ENCODE measurements at regions not wholly inside any gene's neighbourhood (a gene's known extent, or its start where the extent isn't known, plus 50 kb on each side); places are given as distances from the start of the nearest gene placed in this dataset.

DNA sequence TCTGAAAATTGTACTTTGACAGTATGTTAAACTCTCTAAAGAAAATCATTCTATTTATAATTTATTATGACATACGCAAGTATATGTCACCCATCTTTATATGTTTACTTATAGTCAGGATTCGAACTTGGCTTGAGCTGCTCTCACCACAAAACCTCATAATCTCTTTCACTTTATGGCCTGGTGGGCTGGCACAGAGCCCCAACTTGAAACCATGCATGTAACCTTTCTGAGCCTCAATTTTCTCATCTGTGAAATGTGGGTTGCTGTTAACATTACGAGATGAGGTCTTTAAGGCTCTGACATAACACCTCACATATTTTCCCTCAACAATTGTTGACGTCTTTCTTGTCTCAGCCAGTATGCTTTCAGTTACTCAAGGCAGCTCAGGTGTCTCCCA, 69.4 kb upstream of the PFN2 start:
- no TSS peak for BruUV-seq (replicated peaks)

More for the DNA sequence above, 69.4 kb upstream of the PFN2 start:
- Histone ChIP-seq H3K27me3 (ENCODE audit: control insufficient read depth, insufficient read depth, low read length) (no peaks in the 10 kb centered on the region), H3K79me1 (ENCODE audit: low read depth in 1 of 2, low read length in 2 of 2) (no peaks in the 10 kb centered on the region), H3K4me2 (ENCODE audit: low read depth, low read length) (no peak overlapping the region), H2BK5ac (ENCODE audit: low read depth, low read length, poor library complexity, severe bottlenecking) (no peak overlapping the region), H4K8ac (ENCODE audit: low read depth in 2 of 2, low read length in 2 of 2) (no peak overlapping the region), H4K20me1 (ENCODE audit: insufficient read depth, low read length) (no peaks in the 10 kb centered on the region), H3K4me1 (ENCODE audit: control insufficient read depth, insufficient read depth, low read length) (no peaks in the 10 kb centered on the region), H2AK5ac (ENCODE audit: low read depth, low read length) (no peak overlapping the region), H3K36me3 (ENCODE audit: control insufficient read depth, insufficient read depth, low read length) (no peaks in the 10 kb centered on the region), H3K4me3 (ENCODE audit: insufficient read depth, low read depth, low read length) (no peak overlapping the region), H4K5ac (ENCODE audit: low read depth, low read length) (no peak overlapping the region), H2AK9ac (replicated peaks; ENCODE audit: low read depth, low read length, poor library complexity) (no peak overlapping the region), H2BK120ac (ENCODE audit: low read depth, low read length) (no peak overlapping the region), H2BK15ac (ENCODE audit: low read depth, low read length) (no peak overlapping the region), H2BK20ac (ENCODE audit: low read depth, low read length) (no peak overlapping the region), H4K91ac (ENCODE audit: insufficient read depth, low read depth, low read length) (no peak overlapping the region), H3K9me1 (ENCODE audit: insufficient read depth, low read length) (no peaks in the 10 kb centered on the region), H3K56ac (ENCODE audit: extremely low read depth, insufficient read depth, low read length) (no peak overlapping the region), H3K23ac (ENCODE audit: low read depth, low read length) (no peak overlapping the region), H3K4ac (ENCODE audit: low read depth, low read length) (no peak overlapping the region), H3K27ac (ENCODE audit: insufficient read depth, low read length) (no peak overlapping the region), H3K9me3 (ENCODE audit: control insufficient read depth, insufficient read depth, low read length) (peaks cover 5% of the 10 kb centered on the region), H3K18ac (ENCODE audit: low read depth, low read length) (no peak overlapping the region), H3K14ac (replicated peaks; ENCODE audit: low read depth, low read length) (no peak overlapping the region), H2AFZ (replicated peaks; ENCODE audit: low read length, poor library complexity) (no peak overlapping the region), H3K9ac (ENCODE audit: low read depth, low read length) (no peak overlapping the region)
- ChIA-PET CTCF (no interaction called here), POLR2A (ENCODE audit: unreplicated experiment) (no interaction called here)
- dilution Hi-C loops (cut with HindIII; ENCODE audit: low sequenced_read_pairs, unreplicated experiment): no loop called here
- DNase-seq (no peak), ATAC-seq (ENCODE audit: low read depth) (no peak)
- 100% methylated on average over 1 of the region's 4 CpGs; no CpG with 5 or more reads in 1 of the 2 experiments for WGBS, 2 experiments (ENCODE audit: extremely low coverage in 2 of 2, insufficient read length in 1 of 2)
- intact Hi-C loops (cut with micrococcal nuclease): no loop called here
- in situ Hi-C loops (cut with MboI; ENCODE audit: low sequenced_read_pairs): no loop called here
- no peak for TF ChIP-seq MXI1 (IDR thresholded peaks at IDR 0.05; ENCODE audit: borderline replicate concordance, low read depth, low read length)
- no peak for TF ChIP-seq RCOR1 (IDR thresholded peaks at IDR 0.05; ENCODE audit: insufficient replicate concordance, low read length)
- TF ChIP-seq NFE2L2 (IDR thresholded peaks at IDR 0.05; ENCODE audit: low read depth, low read length): no peak
- TF ChIP-seq CEBPB (IDR thresholded peaks at IDR 0.05; ENCODE audit: low read depth, low read length): no peak
- TF ChIP-seq MAFK (IDR thresholded peaks at IDR 0.05; ENCODE audit: low read depth, low read length): no peak
- TF ChIP-seq POLR2A (IDR thresholded peaks at IDR 0.05; ENCODE audit: low read depth, low read length): no peak
- TF ChIP-seq, protein P1, sequence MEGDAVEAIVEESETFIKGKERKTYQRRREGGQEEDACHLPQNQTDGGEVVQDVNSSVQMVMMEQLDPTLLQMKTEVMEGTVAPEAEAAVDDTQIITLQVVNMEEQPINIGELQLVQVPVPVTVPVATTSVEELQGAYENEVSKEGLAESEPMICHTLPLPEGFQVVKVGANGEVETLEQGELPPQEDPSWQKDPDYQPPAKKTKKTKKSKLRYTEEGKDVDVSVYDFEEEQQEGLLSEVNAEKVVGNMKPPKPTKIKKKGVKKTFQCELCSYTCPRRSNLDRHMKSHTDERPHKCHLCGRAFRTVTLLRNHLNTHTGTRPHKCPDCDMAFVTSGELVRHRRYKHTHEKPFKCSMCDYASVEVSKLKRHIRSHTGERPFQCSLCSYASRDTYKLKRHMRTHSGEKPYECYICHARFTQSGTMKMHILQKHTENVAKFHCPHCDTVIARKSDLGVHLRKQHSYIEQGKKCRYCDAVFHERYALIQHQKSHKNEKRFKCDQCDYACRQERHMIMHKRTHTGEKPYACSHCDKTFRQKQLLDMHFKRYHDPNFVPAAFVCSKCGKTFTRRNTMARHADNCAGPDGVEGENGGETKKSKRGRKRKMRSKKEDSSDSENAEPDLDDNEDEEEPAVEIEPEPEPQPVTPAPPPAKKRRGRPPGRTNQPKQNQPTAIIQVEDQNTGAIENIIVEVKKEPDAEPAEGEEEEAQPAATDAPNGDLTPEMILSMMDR (conservative IDR thresholded peaks at IDR 0.05; ENCODE audit: low read depth, low read length): no peak
- TF ChIP-seq BHLHE40 (IDR thresholded peaks at IDR 0.05; ENCODE audit: low read depth, low read length): no peak
- TF ChIP-seq, protein P2, sequence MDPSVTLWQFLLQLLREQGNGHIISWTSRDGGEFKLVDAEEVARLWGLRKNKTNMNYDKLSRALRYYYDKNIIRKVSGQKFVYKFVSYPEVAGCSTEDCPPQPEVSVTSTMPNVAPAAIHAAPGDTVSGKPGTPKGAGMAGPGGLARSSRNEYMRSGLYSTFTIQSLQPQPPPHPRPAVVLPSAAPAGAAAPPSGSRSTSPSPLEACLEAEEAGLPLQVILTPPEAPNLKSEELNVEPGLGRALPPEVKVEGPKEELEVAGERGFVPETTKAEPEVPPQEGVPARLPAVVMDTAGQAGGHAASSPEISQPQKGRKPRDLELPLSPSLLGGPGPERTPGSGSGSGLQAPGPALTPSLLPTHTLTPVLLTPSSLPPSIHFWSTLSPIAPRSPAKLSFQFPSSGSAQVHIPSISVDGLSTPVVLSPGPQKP (IDR thresholded peaks at IDR 0.05; ENCODE audit: borderline replicate concordance, low read depth, low read length): no peak
- TF ChIP-seq RAD21 (IDR thresholded peaks at IDR 0.05; ENCODE audit: low read length): no peak
- no peak for TF ChIP-seq CHD1 (IDR thresholded peaks at IDR 0.05; ENCODE audit: low read depth, low read length)
- TF ChIP-seq SMC3 (IDR thresholded peaks at IDR 0.05; ENCODE audit: low read depth, low read length): no peak
- TF ChIP-seq, protein P3, sequence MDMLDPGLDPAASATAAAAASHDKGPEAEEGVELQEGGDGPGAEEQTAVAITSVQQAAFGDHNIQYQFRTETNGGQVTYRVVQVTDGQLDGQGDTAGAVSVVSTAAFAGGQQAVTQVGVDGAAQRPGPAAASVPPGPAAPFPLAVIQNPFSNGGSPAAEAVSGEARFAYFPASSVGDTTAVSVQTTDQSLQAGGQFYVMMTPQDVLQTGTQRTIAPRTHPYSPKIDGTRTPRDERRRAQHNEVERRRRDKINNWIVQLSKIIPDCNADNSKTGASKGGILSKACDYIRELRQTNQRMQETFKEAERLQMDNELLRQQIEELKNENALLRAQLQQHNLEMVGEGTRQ (IDR thresholded peaks at IDR 0.05; ENCODE audit: low read depth, low read length): no peak
- TF ChIP-seq MAZ (IDR thresholded peaks at IDR 0.05; ENCODE audit: borderline replicate concordance, low read depth, low read length): no peak
- TF ChIP-seq RFX5 (IDR thresholded peaks at IDR 0.05; ENCODE audit: low read depth, low read length): no peak

All from IMR-90 (cell line).